Endothelial cell of umbilical vein (primary cell): ENCODE measurements at regions not wholly inside any gene's neighbourhood (a gene's known extent, or its start where the extent isn't known, plus 50 kb on each side); places are given as distances from the start of the nearest gene placed in this dataset.

Source experiments
- BruUV-seq: library from RNA; stranded (reverse); fragments of 400-500 nt; replicated peaks from 2 replicates; lab custom pipeline; 2021; lab: Mats Ljungman, UMichigan
- CTCF ChIA-PET: fragments of 300-600, 350-600 bp; sonication (Branson Sonifier 250); formaldehyde crosslinking; loops from one replicate; lab custom pipeline; 2021; ENCODE audit warnings: antibody characterized with exemption, inconsistent platforms; lab: Charles Lee
- POLR2A ChIA-PET: fragments of 300-600, 350-600 bp; sonication (Branson Sonifier 250); formaldehyde crosslinking; loops from one replicate; lab custom pipeline; 2021; ENCODE audit warnings: antibody characterized with exemption, inconsistent platforms; lab: Charles Lee
- DNase-seq: peaks from one replicate; pipeline ENCODE4 v3.0.0-alpha.2; 2011; ENCODE audit warnings: low read depth, low spot score
- FAIRE-seq: peaks from 2 replicates; lab custom pipeline; 2011; peaks lifted over from hg19 to GRCh38; lab: Jason Lieb, UNC
- H2AFZ ChIP-seq: 2 replicates; pipeline ENCODE4 v1.6.0; 2012; ENCODE audit warnings: low read depth, low read length, control low read depth, inconsistent platforms
- H3K27ac ChIP-seq: 2 replicates; pipeline ENCODE4 v1.5.1; 2011; ENCODE audit warnings: low read depth, mild to moderate bottlenecking, control low read depth, low read length, moderate library complexity; ENCODE audit not compliant: insufficient read depth
- H3K27me3 ChIP-seq, 2 experiments: 2 replicates each; pipeline versions ENCODE4 v1.6.0 to v1.6.1; 2011; ENCODE audit warnings: low read length in 2 of 2, mixed read lengths in 1 of 2; ENCODE audit not compliant: control insufficient read depth in 2 of 2, insufficient read depth in 2 of 2
- H3K36me3 ChIP-seq, 2 experiments: 2 replicates in 1 of 2; 3 replicates in 1 of 2; pipeline ENCODE4 v1.5.1; 2011; ENCODE audit warnings: low read length in 2 of 2, mild to moderate bottlenecking in 1 of 2, moderate library complexity in 1 of 2; ENCODE audit not compliant: control insufficient read depth in 2 of 2, insufficient read depth in 2 of 2; ENCODE audit errors: extremely low read depth in 1 of 2
- H3K4me1 ChIP-seq: 3 replicates; pipeline ENCODE4 v1.5.1; 2011; ENCODE audit warnings: mild to moderate bottlenecking, low read length; ENCODE audit not compliant: control insufficient read depth, insufficient read depth; ENCODE audit errors: extremely low read depth
- H3K4me2 ChIP-seq: 2 replicates; pipeline ENCODE4 v1.6.1; 2011; ENCODE audit warnings: low read length, control low read depth, mixed read lengths; ENCODE audit not compliant: insufficient read depth
- H3K4me3 ChIP-seq, 3 experiments: fragments of 200-600 bp in 1 of 3; sonication (generic), shearing (Covaris generic) in 1 of 3; replicated peaks in 1 of 3; 2 replicates each; pipeline ENCODE4 v1.5.1; 2011 to 2016; ENCODE audit warnings: control low read depth in 3 of 3, low read length in 3 of 3, mild to moderate bottlenecking in 2 of 3, inconsistent platforms in 1 of 3, low read depth in 1 of 3, moderate library complexity in 1 of 3; ENCODE audit not compliant: insufficient read depth in 1 of 3
- H3K79me2 ChIP-seq: 2 replicates; pipeline ENCODE4 v1.6.0; 2012; ENCODE audit warnings: low read length, inconsistent platforms; ENCODE audit not compliant: control insufficient read depth, insufficient read depth
- H3K9ac ChIP-seq: replicated peaks from 2 replicates; pipeline ENCODE3; 2011; ENCODE audit warnings: low read length, control low read depth; ENCODE audit not compliant: insufficient read depth; ENCODE audit errors: extremely low read depth
- H3K9me1 ChIP-seq: replicated peaks from 3 replicates; pipeline ENCODE4 v1.6.0; 2011; ENCODE audit warnings: mild to moderate bottlenecking, low read length; ENCODE audit not compliant: control insufficient read depth, insufficient read depth; ENCODE audit errors: extremely low read depth
- H3K9me3 ChIP-seq: replicated peaks from 2 replicates; pipeline ENCODE4 v1.5.1; 2012; ENCODE audit warnings: low read length, inconsistent platforms; ENCODE audit not compliant: control insufficient read depth, insufficient read depth
- H4K20me1 ChIP-seq: replicated peaks from 2 replicates; pipeline ENCODE3; 2011; ENCODE audit warnings: mild to moderate bottlenecking, low read length; ENCODE audit not compliant: control insufficient read depth, insufficient read depth; ENCODE audit errors: extremely low read depth
- CTCF ChIP-seq, 2 donors: IDR thresholded peaks; 1 replicate in 1 of 2; 2 replicates in 1 of 2; pipeline ENCODE4 v1.5.1; 2011; ENCODE audit warnings: low read length in 2 of 2, mild to moderate bottlenecking in 2 of 2, moderate library complexity in 2 of 2, control low read depth in 1 of 2, inconsistent platforms in 1 of 2, low read depth in 1 of 2; ENCODE audit not compliant: insufficient read depth in 1 of 2; ENCODE audit errors: extremely low read depth in 1 of 2
- EZH2 ChIP-seq: IDR thresholded peaks from 2 replicates; pipeline ENCODE4 v1.6.1; 2012; ENCODE audit warnings: borderline replicate concordance, low read depth, mild to moderate bottlenecking, moderate library complexity, low read length, inconsistent platforms; ENCODE audit not compliant: severe bottlenecking
- FOS ChIP-seq: IDR thresholded peaks from 2 replicates; pipeline ENCODE4 v1.6.1; 2011; ENCODE audit warnings: mild to moderate bottlenecking, low read length, moderate library complexity, borderline replicate concordance; ENCODE audit not compliant: insufficient read depth
- GATA2 ChIP-seq: IDR thresholded peaks from 2 replicates; pipeline ENCODE4 v1.7.0; 2011; ENCODE audit warnings: low read depth, mild to moderate bottlenecking, moderate library complexity, mixed read lengths, low read length; ENCODE audit not compliant: insufficient read length, insufficient read depth
- JUN ChIP-seq: IDR thresholded peaks from 2 replicates; pipeline ENCODE4 v1.6.1; 2011; ENCODE audit warnings: borderline replicate concordance, low read depth; ENCODE audit not compliant: insufficient read length, insufficient read depth
- MAX ChIP-seq: IDR thresholded peaks from 2 replicates; pipeline ENCODE4 v1.6.1; 2011; ENCODE audit not compliant: insufficient read depth, insufficient read length
- MYC ChIP-seq: IDR thresholded peaks from one replicate; pipeline ENCODE4 v1.6.1; 2011; ENCODE audit warnings: mild to moderate bottlenecking, low read depth, low read length
- POLR2A ChIP-seq: IDR thresholded peaks from 2 replicates; pipeline ENCODE4 v1.6.1; 2012; ENCODE audit warnings: low read depth, mild to moderate bottlenecking, control low read depth, low read length
- POLR2AphosphoS5 ChIP-seq: IDR thresholded peaks from 2 replicates; pipeline ENCODE4 v1.6.1; 2012; ENCODE audit warnings: low read depth, mild to moderate bottlenecking, control low read depth, low read length, moderate library complexity; ENCODE audit not compliant: insufficient read depth
- dilution Hi-C: fragments of 300-500 bp; cut with MboI; formaldehyde crosslinking; loops from one replicate; pipeline ENCODE4 v1.15.0; 2019; ENCODE audit warnings: low sequenced_read_pairs; ENCODE audit not compliant: extremely low pct_ligation_motif_present
- intact Hi-C: fragments of 100-400 bp; cut with micrococcal nuclease; formaldehyde crosslinking; loops from one replicate; pipeline ENCODE4 v1.10.0; 2022

GRCh38 chr4:149928507-149928906, 112.9 kb upstream of the IQCM start:
- dilution Hi-C loops (no loop called here), intact Hi-C loops (no loop called here)
- no peak for DNase-seq
- ChIA-PET POLR2A (no interaction called here), CTCF (no interaction called here)
- no peak for TF ChIP-seq MAX
- TF ChIP-seq POLR2A, result no peak
- TF ChIP-seq EZH2, result no peak
- TF ChIP-seq MYC, result no peak
- TF ChIP-seq JUN, result no peak
- TF ChIP-seq CTCF (IDR thresholded peaks at IDR 0.05; ENCODE audit: extremely low read depth in 1 of 2, insufficient read depth in 1 of 2, low read depth in 1 of 2, low read length in 2 of 2), result no peak
- TF ChIP-seq GATA2, result no peak
- no peak for TF ChIP-seq FOS
- no peak for TF ChIP-seq POLR2AphosphoS5
- no peak for FAIRE-seq
- H2AFZ ChIP-seq, result no peak overlapping the region
- H3K27me3 ChIP-seq, result peaks cover 0 to 4% of the 10 kb centered on the region in 2 experiments
- H3K79me2 ChIP-seq, result no peaks in the 10 kb centered on the region
- no peaks in the 10 kb centered on the region for H3K9me1 ChIP-seq
- no peak overlapping the region for H3K4me3 ChIP-seq
- no peaks in the 10 kb centered on the region for H3K4me1 ChIP-seq
- no TSS peak for BruUV-seq
- no peak overlapping the region for H3K27ac ChIP-seq
- no peaks in the 10 kb centered on the region for H3K36me3 ChIP-seq
- no peaks in the 10 kb centered on the region for H4K20me1 ChIP-seq
- no peak overlapping the region for H3K9ac ChIP-seq
- no peak overlapping the region for H3K4me2 ChIP-seq
- H3K9me3 ChIP-seq, result no peaks in the 10 kb centered on the region
